Left cardiac atrium (tissue), 4 donors: ENCODE measurements at regions not wholly inside any gene's neighbourhood (a gene's known extent, or its start where the extent isn't known, plus 50 kb on each side); places are given as distances from the start of the nearest gene placed in this dataset.
A peak's percentile ranks its signal among the peaks of the same experiment; 100 is the strongest.
"Not testable (repeated sequence)": the region's sequence is repeated elsewhere in the genome, so short reads cannot be mapped to it uniquely, and the experiment has no call there.

Experiments
- ATAC-seq, 2 donors: fragments of 200-7000 bp; cut with Tn5 transposase; one replicate each; pipeline ENCODE4 v1.9.1; 2020; ENCODE audit warnings: mild to moderate bottlenecking in 2 of 2, moderate library complexity in 2 of 2
- DNase-seq: peaks from one replicate; pipeline ENCODE4 v3.0.0-alpha.2; 2020
- intact Hi-C, 2 donors: fragments of 100-400 bp; cut with DNase I; formaldehyde crosslinking; loops; one replicate each; pipeline versions ENCODE4 v1.14.1 to v1.15.1; 2022 to 2023
- donor health status: DM: no; HTN: yes; CAD: no.
- donor health status: DM: no; HTN: yes; CAD: no; lungs with severe emphysema.
- donor health status: DM: yes; HTN: yes; CAD: no.
- donor health status: Dilated cardiomyopathy.

GRCh38 chr9:74412236-74412979 lies 84.7 kb upstream of the RORB start:
- DNase-seq (no peak), ATAC-seq (no peak)
- intact Hi-C loops = no loop called here

DNA sequence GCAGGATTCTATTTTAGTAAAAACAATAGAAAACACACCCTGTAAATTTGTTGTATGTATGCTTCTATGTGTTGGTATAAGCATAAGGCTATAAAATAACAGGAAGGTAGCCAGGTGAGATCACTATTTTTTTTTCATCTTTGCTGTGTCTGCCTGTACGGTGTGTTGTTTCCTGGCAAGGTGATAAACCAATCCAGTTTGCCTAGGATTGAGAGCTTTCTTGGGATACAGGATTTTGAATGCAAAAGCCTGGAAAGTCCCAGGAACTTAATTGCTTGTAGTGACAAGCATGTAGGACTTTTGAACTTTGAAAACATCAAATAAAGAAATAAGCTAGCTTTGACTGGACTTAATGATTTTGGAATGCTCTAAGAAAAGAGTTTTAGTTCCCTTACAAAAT lies 83.3 kb upstream of the RORB start:
- ATAC-seq = no peak
- no peak for DNase-seq
- intact Hi-C loops = no loop called here

GRCh38 chr9:74414325-74414724 lies 82.8 kb upstream of the RORB start:
- intact Hi-C loops = no loop called here
- no peak for DNase-seq
- no peak for ATAC-seq

GRCh38 chr9:74415995-74416394 lies 81.1 kb upstream of the RORB start:
- no peak for ATAC-seq
- DNase-seq = no peak
- intact Hi-C loops = no loop called here

GRCh38 chr9:74424488-74424887 lies 72.6 kb upstream of the RORB start:
- intact Hi-C loops, DNase-seq: not testable (repeated sequence)

GRCh38 chr9:74431467-74431866 lies 65.7 kb upstream of the RORB start:
- intact Hi-C loops = no loop called here
- DNase-seq = no peak
- ATAC-seq = no peak

More at GRCh38 chr9:74424488-74424887, 72.6 kb upstream of the RORB start:
- not testable (repeated sequence) for ATAC-seq

DNA sequence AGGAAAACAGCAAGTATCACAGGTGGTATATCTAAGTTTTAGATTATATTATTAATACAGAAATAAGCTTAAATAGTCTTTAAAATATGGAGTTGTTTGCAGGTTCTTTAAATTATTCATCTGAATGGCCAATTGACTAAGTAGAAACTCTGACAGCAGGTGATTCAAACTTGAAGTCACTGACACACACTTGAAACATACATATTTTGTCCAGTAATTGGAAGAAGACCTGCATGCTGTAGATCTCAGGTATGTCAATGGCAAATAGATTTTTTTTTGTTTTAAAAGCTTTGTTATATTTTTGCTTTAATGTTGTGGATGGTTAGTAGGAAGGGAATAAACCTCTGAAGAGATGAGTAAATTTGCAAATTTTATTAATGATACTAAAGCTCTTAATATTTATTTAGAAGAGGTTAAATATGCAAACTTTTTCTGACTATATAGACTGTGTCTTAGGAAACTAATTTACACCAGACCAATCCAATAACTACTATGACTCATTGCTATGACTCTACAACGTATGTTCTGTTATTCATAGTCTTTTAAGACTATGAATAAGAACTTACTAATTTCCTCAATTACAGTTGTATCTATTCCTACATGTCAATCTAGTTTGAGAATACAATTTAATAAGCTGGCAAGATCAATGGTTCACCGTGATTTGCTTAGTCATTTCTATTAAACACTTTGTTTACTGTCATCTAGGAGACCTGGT lies 53.9 kb upstream of the RORB start:
- DNase-seq (no peak), ATAC-seq (no peak)
- intact Hi-C loops = no loop called here

DNA sequence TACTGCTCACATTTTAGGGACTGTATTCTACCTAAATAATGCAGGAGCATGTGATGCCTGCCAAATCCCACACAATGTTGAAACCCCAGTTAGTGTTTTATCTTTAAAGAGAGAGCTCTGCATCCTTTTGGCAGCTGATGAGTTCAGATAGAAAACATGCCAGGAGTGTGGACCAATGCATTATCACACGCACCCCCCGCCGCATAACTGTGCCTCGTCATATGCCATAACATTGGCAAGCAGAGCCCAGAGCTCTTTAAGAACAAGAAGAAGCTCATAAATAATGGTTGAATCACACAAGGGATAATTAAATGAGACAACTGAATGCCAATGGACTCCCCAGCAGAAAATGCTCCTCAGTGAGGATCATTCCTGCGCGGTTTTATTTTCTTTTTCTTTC lies 52.8 kb upstream of the RORB start:
- ATAC-seq (peak in 1 of 2 donors; percentile 32), DNase-seq (no peak)
- intact Hi-C loops = no loop called here
